Nephron progenitor cell (in vitro differentiated cells): ENCODE measurements at regions not wholly inside any gene's neighbourhood (a gene's known extent, or its start where the extent isn't known, plus 50 kb on each side); places are given as distances from the start of the nearest gene placed in this dataset.
A peak's percentile ranks its signal among the peaks of the same experiment; 100 is the strongest.

Experiments used
- DNase-seq: peaks from one replicate; pipeline ENCODE4 v3.0.0; 2021
- H3K27ac Mint-ChIP-seq: 2 replicates; pipeline ENCODE4 v1.8.0; 2021; ENCODE audit warnings: mild to moderate bottlenecking, moderate library complexity, mixed read lengths
- H3K27me3 Mint-ChIP-seq: 2 replicates; pipeline ENCODE4 v1.8.0; 2021; ENCODE audit warnings: mild to moderate bottlenecking, low read depth, mixed read lengths; ENCODE audit not compliant: poor library complexity
- H3K36me3 Mint-ChIP-seq: 2 replicates; pipeline ENCODE4 v1.8.0; 2021; ENCODE audit warnings: low read depth, mixed read lengths
- H3K4me1 Mint-ChIP-seq: 2 replicates; pipeline ENCODE4 v1.8.0; 2021; ENCODE audit warnings: mixed read lengths
- H3K4me3 Mint-ChIP-seq: 2 replicates; pipeline ENCODE4 v1.8.0; 2021; ENCODE audit warnings: mild to moderate bottlenecking, moderate library complexity, mixed read lengths
- H3K9me3 Mint-ChIP-seq: 2 replicates; pipeline ENCODE4 v1.8.0; 2021; ENCODE audit warnings: mild to moderate bottlenecking, moderate library complexity, mixed read lengths
- CTCF ChIP-seq: fragments of 200-600 bp; sonication (generic); IDR thresholded peaks from 2 replicates; pipeline ENCODE4 v1.5.0; 2021; ENCODE audit warnings: antibody characterized with exemption

GRCh38 chr10:55509168-55509567 lies 708.1 kb upstream of the PCDH15 start:
- Mint-ChIP-seq H3K9me3 (no peaks in the 10 kb centered on the region), H3K4me1 (peaks cover 7% of the 10 kb centered on the region), H3K36me3 (no peaks in the 10 kb centered on the region), H3K27ac (no peak overlapping the region), H3K4me3 (no peak overlapping the region), H3K27me3 (no peaks in the 10 kb centered on the region)
- no peak for TF ChIP-seq CTCF
- DNase-seq: no peak

GRCh38 chr10:55500931-55501559 lies 700.0 kb upstream of the PCDH15 start:
- no peaks in the 10 kb centered on the region for H3K36me3 Mint-ChIP-seq
- H3K27me3 Mint-ChIP-seq: no peaks in the 10 kb centered on the region
- peak; percentile 68 for TF ChIP-seq CTCF
- H3K27ac Mint-ChIP-seq: no peak overlapping the region
- no peak overlapping the region for H3K4me3 Mint-ChIP-seq
- no peaks in the 10 kb centered on the region for H3K4me1 Mint-ChIP-seq
- DNase-seq: peak; percentile 55
- no peaks in the 10 kb centered on the region for H3K9me3 Mint-ChIP-seq

GRCh38 chr10:55497893-55498499 lies 697.0 kb upstream of the PCDH15 start:
- Mint-ChIP-seq H3K4me3 (no peak overlapping the region), H3K27me3 (no peaks in the 10 kb centered on the region), H3K36me3 (no peaks in the 10 kb centered on the region), H3K4me1 (no peaks in the 10 kb centered on the region), H3K9me3 (no peaks in the 10 kb centered on the region), H3K27ac (no peak overlapping the region)
- no peak for DNase-seq
- TF ChIP-seq CTCF: no peak

GRCh38 chr10:55495555-55495954 lies 694.5 kb upstream of the PCDH15 start:
- no peak overlapping the region for H3K4me3 Mint-ChIP-seq
- DNase-seq: no peak
- no peaks in the 10 kb centered on the region for H3K4me1 Mint-ChIP-seq
- no peak overlapping the region for H3K27ac Mint-ChIP-seq
- no peaks in the 10 kb centered on the region for H3K9me3 Mint-ChIP-seq
- TF ChIP-seq CTCF: no peak
- H3K36me3 Mint-ChIP-seq: no peaks in the 10 kb centered on the region
- peaks cover 3% of the 10 kb centered on the region for H3K27me3 Mint-ChIP-seq

- Mint-ChIP-seq H3K27me3 (peaks cover 3% of the 10 kb centered on the region), H3K9me3 (no peaks in the 10 kb centered on the region), H3K36me3 (no peaks in the 10 kb centered on the region), H3K27ac (no peak overlapping the region), H3K4me1 (no peaks in the 10 kb centered on the region), H3K4me3 (no peak overlapping the region)
- DNase-seq: no peak
- TF ChIP-seq CTCF: no peak
These were observed 690.7 kb upstream of the PCDH15 start for GRCh38 chr10:55491712-55492111.

GRCh38 chr10:55485827-55486226 lies 684.8 kb upstream of the PCDH15 start:
- H3K36me3 Mint-ChIP-seq: no peaks in the 10 kb centered on the region
- no peak for DNase-seq
- no peaks in the 10 kb centered on the region for H3K27me3 Mint-ChIP-seq
- no peak overlapping the region for H3K4me3 Mint-ChIP-seq
- H3K9me3 Mint-ChIP-seq: peaks cover 20% of the 10 kb centered on the region
- no peak for TF ChIP-seq CTCF
- no peaks in the 10 kb centered on the region for H3K4me1 Mint-ChIP-seq
- no peak overlapping the region for H3K27ac Mint-ChIP-seq
